ENCODE measurements at regions not wholly inside any gene's neighbourhood (a gene's known extent, or its start where the extent isn't known, plus 50 kb on each side); places are given as distances from the start of the nearest gene placed in this dataset.

DNA sequence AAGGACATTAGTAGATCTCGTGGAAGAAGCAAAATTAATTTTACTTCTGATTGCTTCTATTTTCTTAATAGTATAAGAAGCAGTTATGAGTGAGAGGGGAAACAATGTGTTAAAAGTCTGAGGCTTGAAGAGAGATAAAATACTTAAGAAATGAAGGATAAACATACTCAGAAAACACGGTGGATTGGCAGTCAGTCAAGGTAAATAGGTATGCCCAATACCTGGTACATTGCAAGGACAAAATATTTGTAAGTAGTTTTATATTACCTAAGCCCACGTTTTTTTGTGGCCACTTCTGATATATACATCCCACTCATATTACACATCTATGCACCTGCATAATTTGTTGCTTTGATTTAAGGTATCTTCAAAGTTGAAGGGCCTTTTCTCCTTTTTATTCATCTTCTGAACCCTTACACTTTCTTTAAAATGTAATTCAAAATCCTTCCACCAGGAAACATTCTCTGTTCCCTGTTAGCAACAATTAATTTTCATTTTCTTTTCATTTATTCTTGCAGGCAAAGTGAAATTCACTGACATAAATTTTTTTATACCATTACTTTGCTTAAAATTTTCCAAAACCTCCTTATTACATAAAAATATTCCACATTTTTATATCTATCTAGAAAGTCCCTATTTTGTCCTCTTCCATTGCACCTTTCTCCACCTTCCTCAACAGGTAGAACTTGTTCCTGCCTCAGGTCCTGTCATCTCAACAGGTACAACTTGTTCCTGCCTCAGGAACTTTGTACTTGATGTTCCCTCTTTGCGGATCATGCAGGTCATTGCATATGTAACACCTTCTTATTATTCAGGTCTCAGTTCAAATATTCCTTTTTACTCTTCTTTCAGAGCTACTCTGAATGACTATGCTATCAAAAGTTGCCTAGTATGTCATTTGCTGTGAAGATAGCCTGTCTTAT is 755.7 kb upstream of the ALCAM start:
- no peak for DNase-seq

GRCh38 chr3:104612218-104612617 is 754.5 kb upstream of the ALCAM start:
- no peak for DNase-seq

GRCh38 chr3:104614564-104614963 is 752.1 kb upstream of the ALCAM start:
- DNase-seq = no peak

- peak; percentile 70 for DNase-seq
Measured at GRCh38 chr3:104628185-104628789, 738.4 kb upstream of the ALCAM start.

DNA sequence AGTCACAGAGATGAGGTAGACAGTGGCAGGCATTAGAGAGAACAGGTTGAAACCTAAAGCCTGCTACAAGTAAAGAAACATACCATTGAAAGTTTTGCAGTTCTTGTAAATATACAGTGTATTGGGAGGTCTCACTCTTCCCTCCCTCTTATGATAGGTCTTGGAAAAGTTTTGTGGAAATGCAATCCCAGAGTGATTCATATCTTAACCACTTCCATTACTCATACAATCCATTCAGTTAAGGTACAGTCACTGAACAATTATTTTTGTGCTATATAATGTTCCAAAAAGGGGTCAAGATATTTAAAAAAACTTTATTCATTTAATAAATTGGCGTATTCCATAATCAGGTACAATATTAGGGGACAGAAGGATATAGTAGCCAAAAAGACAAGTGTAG is 737.7 kb upstream of the ALCAM start:
- DNase-seq = peak; percentile 84

GRCh38 chr3:104631254-104631653 is 735.5 kb upstream of the ALCAM start:
- DNase-seq = no peak

DNA sequence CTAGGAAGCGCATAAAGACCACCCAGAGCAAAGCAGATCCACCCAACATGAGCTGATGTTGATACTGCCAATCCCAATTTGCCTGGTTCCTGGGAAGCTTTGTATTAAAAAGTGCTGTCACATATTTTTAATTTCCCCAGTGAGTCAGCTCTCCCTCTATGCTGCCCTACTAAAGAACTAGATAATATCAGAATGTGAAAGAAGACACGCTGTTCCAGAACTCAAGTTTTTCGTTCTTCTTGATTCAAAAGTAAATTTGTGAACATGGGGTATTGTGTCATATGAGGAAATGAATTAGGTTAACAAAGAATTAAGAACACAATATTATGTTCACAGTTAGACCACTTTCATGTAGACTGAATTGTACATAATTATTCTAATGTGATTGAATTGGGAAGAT is 734.2 kb upstream of the ALCAM start:
- DNase-seq = no peak

DNA sequence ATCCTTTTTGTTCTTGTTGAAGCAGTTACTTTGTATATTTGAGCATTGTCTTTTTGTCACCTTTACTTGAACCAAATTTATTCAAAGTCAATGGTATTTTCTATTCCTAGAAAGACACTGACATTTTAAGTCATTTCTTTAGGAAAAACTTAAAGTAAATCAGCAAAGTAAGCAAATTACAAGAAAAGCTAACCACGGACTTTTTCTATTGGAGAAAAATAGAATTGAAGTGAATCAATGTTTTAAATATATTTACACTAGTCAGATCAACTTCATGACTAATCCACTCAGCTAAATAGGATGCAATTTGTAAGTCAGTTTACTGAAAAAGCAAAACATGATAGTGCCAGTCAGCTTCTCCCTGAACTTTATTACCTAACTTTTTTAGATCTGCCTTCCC is 733.8 kb upstream of the ALCAM start:
- DNase-seq = no peak

GRCh38 chr3:104635872-104636580 is 730.7 kb upstream of the ALCAM start:
- DNase-seq = peak; percentile 2

DNA sequence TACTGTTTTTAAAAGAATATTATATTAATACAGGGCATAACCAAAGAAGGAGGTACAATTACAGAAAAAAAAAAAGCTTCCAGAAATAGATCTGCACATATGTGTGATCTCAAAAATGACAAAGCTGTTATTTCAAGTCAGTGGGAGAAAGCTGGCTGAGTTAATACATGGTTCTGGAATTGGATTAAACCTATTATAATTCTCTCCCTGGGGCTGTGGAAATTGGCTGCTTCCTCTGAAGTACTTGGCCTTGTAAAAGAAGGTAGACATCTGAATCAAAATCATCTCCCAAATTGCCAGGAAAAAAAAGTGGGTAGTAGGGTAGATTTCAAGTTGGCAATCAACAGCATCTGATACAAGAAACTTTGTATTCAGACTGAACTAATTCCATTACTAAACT is 723.9 kb upstream of the ALCAM start:
- DNase-seq = no peak

DNA sequence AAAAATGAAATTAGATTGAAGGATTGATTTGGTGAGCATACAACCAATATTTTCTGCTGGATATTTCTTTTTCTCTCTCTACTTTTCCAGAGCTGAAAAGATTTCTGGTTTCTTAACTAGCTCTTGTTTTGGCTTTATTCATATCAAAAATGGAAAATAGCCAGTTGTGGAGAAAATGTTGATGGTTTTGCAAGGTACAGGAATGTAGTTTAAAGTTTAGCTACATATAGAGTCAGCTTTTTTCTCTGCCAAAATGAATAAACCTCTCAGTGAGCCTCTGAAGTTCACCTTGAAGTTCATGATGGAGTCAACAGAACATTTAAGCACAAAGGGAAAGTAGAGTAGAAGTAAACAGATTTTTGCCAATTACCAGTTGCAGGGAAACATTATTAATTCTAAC is 720.5 kb upstream of the ALCAM start:
- no peak for DNase-seq

- no peak for DNase-seq
Measured at GRCh38 chr3:104648823-104649222, 717.9 kb upstream of the ALCAM start.

GRCh38 chr3:104669083-104669482 is 697.6 kb upstream of the ALCAM start:
- DNase-seq = no peak

DNA sequence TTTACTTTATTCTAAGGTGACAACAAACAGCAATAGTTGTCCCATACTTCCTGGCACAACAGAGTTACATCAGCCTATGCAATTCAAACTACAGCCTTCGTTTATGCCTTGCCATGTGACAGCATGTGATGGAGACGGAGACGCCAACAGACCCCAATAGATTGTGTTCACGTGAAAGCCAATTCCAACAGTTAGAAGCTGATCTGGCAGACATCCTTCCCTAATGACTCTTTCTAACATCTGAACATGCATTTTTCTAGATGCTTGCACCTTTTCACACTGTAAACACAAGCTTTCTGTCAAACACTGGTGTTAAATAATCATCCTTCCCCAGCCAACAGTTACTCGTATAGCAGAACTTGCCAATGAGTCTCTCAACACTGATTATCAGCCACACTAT is 694.4 kb upstream of the ALCAM start:
- no peak for DNase-seq

DNA sequence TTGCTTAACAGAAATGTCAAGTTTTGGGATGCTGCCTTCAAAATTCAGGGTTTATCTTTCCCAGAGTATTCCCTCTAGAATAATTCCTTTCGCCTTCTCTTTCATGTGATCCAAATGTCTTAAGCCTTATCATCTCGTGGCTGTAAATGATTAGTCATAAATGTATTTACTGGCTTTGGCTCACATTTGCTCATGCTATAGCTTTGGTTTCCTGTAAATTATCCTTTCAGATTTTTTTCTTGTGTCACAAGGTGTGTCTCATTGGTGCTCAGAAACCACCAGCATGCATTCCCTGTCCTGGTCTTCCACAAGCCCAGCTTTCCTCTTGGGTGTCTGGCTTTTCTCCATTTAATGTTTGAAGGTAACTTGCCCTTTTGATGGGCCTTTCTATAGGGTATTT is 692.7 kb upstream of the ALCAM start:
- peak; percentile 3 for DNase-seq

GRCh38 chr3:104676241-104676640 is 690.5 kb upstream of the ALCAM start:
- DNase-seq = peak; percentile 45

- DNase-seq = no peak
Measured at GRCh38 chr3:104677932-104678331, 688.8 kb upstream of the ALCAM start.

DNA sequence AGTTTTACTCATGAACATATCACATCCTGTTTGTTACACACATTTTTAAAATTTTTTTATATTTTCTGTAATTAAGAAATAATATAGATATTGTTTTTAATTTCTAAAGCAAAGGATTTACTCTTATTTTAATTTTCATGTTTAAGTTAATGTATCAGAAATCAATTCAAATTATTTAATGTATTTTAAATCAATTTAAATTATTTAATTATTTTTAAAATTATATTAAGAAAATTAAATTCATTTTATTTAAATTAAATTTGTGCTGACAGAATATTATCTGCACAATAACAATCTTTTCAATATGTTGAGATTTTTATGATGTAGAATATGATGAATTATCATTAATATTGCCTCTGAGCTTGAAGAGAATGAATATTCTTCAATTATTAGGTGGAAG is 681.2 kb upstream of the ALCAM start:
- DNase-seq = no peak

DNA sequence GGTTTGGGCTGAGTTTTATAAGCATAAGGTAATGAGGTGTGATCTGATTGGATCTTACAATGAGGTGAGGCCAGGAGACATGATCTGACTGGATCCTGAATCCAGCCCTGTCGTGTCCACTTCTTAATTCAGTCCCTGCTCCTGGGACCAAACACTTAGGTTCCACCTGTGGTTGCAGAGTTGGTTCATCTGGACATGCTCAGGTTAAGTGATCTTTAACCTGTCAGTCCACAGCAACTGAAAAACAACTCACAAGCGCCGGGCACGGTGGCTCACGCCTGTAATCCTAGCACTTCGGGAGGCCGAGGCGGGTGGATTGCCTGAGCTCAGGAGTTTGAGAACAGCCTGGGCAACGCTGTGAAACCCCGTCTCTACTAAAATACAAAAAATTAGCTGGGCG is 679.3 kb upstream of the ALCAM start:
- DNase-seq = no peak

DNA sequence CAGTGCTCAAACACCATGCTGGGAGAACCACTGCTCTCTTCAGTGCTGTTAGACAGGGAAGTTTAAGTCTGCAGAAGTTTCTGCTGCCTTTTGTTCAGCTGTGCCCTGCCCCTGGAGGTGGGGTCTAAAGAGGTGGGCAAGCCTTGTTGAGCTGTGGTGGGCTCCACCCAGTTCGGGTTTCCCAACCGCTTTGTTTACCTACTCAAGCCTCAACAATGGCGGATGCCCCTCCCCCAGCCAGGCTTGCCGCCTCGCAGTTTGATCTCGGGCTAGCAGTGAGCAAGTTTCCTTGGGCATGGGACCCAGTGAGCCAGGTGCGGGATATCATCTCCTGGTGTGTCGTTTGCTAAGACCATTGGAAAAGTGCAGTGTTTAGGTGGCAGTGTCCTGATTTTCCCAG is 670.2 kb upstream of the ALCAM start:
- DNase-seq = no peak

GRCh38 chr3:104711406-104711805 is 655.3 kb upstream of the ALCAM start:
- no peak for DNase-seq

DNA sequence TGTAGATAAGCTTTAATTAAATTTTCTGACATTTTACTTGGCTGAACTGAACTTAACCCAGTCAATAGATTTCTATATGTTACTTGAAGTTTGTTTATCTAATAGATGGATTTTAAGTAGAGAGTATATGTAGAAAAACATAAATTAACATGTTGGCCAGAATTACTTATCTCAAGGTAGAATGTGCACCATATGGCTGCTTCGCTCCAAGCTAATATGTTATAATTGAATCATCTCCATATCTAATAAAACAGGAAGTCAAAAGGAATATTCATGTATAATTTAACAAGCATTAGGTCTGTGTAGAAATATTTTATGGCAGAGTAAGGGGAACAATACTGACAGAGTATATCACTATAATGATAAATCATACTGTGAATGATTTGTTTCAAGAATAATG is 650.7 kb upstream of the ALCAM start:
- DNase-seq = no peak

DNA sequence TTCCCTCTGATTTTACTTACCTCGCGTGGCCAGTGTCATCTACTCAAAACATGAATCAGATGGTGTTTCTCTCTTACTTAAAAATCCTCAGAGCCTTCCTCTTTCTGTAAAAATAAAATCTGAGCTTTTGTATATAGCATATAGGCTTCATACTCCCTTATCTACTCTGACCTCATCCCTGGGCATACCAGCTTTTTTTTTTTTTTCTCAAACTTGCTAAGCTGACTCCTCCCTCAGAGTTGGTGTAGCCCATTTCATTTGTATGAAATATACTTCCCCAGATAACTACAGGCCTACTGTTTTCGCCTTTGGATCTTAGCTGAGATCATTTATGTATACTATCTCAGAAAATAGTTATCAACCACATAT is 648.9 kb upstream of the ALCAM start:
- peak; percentile 5 for DNase-seq

DNA sequence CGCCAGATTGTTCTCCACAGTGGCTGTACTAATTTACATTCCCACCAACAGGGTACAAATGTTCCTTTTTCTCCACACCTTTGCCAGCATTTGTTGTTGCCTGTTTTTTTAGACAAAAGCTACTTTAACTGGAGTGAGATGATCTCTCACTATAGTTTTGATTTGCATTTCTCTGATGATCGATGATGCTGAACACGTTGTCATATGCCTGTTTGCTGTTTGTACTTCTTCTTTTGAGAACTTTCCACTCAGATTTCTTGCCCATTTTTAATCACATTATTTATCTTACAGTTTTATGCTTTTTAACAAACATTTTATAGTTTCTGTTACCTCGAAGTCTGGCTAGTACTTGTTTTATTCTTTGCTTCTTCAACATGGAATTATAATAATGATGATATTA is 643.7 kb upstream of the ALCAM start:
- no peak for DNase-seq

Measured in EL (cell line).